Transverse colon (tissue), 4 donors: ENCODE measurements at regions not wholly inside any gene's neighbourhood (a gene's known extent, or its start where the extent isn't known, plus 50 kb on each side); places are given as distances from the start of the nearest gene placed in this dataset.

Source experiments
- CTCF ChIP-seq, 5 experiments: fragments of 200-600 bp in 3 of 5; fragments of 450-650 bp in 2 of 5; sonication (generic) in 3 of 5; IDR thresholded peaks; 1 replicate in 2 of 5; 2 replicates in 3 of 5; pipeline ENCODE4 v1.5.1; 2016 to 2017; ENCODE audit warnings: antibody characterized with exemption in 5 of 5, inconsistent platforms in 3 of 5, mild to moderate bottlenecking in 2 of 5, moderate library complexity in 1 of 5
- POLR2A ChIP-seq: fragments of 450-650 bp; IDR thresholded peaks from one replicate; pipeline ENCODE4 v1.6.1; 2016; ENCODE audit warnings: antibody characterized with exemption, mild to moderate bottlenecking, moderate library complexity
- POLR2AphosphoS5 ChIP-seq, 3 donors: sonication (generic); formaldehyde crosslinking; IDR thresholded peaks; one replicate each; pipeline ENCODE4 v1.6.1; 2016; ENCODE audit warnings: antibody characterized with exemption in 3 of 3

DNA sequence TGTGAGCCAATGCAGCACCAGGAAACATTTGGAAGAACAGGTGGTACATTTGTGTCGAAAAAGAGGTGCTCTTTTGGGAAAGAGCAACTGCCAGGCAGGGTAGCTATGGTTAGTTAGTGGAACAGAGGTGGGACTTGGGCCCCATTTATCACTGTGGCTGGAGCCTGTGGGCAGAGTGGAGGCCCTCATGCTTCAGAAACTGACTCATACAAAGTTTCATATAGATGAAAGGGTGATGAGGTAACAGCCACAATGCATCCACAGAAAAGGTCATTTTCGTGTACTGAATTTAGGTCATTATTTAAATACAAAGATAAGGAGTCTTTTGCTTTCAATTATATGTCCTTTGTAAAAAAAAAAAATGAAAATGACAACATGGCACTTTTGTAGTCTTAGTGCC, 76.4 kb upstream of the HS3ST5 start:
- TF ChIP-seq CTCF (IDR thresholded peaks at IDR 0.05) (no peak), POLR2AphosphoS5 (IDR thresholded peaks at IDR 0.05) (no peak), POLR2A (no peak)
